ENCODE measurements at regions not wholly inside any gene's neighbourhood (a gene's known extent, or its start where the extent isn't known, plus 50 kb on each side); places are given as distances from the start of the nearest gene placed in this dataset.

DNA sequence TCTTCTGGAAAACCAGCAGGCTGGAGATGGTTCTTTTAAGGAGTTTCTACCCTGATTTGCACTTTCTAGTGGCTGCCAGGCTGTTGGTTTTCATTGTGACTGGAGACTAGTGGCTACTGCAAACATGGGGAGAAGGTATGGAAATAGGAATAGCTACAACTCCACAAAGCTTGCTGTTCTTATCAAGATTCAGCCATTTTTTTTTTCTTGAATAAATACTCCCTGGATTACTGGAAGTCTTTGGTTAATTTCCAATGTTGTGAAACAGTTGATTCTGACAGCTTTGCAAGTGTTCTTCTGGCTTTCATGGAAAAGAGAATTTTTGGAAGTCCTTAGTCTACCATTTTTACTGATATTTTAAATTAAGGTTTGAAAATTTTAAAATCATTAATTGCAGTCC lies 277.7 kb downstream of the HS3ST3A1 start:
- TF ChIP-seq, protein P1, sequence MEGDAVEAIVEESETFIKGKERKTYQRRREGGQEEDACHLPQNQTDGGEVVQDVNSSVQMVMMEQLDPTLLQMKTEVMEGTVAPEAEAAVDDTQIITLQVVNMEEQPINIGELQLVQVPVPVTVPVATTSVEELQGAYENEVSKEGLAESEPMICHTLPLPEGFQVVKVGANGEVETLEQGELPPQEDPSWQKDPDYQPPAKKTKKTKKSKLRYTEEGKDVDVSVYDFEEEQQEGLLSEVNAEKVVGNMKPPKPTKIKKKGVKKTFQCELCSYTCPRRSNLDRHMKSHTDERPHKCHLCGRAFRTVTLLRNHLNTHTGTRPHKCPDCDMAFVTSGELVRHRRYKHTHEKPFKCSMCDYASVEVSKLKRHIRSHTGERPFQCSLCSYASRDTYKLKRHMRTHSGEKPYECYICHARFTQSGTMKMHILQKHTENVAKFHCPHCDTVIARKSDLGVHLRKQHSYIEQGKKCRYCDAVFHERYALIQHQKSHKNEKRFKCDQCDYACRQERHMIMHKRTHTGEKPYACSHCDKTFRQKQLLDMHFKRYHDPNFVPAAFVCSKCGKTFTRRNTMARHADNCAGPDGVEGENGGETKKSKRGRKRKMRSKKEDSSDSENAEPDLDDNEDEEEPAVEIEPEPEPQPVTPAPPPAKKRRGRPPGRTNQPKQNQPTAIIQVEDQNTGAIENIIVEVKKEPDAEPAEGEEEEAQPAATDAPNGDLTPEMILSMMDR (IDR thresholded peaks at IDR 0.05; ENCODE audit: insufficient read depth, low read length), result no peak
- H3K4me3 ChIP-seq (ENCODE audit: low read depth, low read length), result no peak overlapping the region
- DNase-seq (ENCODE audit: low read depth), result peak; percentile 88

DNA sequence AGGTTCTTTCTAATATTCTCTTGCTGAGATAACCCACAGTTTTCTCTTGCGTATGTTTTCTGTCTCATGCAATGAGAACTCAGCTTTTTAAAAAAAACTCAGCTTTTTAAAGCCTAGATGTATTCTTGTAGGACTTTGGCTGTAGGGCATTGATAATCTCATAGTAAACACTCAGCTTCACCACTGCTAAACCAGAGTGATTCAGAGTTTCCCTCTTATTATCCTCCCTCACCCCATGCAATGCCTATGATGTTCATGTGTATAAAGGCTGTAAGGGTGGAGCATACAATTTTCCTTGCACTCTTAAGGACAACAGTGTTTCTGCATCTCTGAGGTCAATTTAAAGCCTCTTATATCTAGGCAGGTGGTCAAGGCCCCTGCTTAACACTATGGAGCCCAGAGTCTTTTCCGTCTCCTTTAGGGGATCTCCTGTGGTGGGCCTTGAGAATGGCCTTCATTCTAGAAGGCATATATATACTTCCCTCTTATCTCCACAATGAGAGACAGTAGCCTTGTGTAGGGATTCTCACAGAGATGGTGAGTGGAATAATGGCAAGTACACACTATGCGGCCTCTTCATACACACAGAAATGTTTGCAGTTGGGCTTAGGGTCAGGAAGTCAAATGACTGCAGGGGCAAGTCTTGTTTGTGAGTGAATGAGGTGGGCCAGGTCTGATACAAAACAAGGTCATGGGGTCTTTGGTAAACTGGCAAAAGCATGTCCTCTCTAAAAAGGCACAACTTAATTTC lies 279.6 kb downstream of the HS3ST3A1 start:
- DNase-seq (ENCODE audit: low read depth), result peak; percentile 62
- H3K4me3 ChIP-seq (ENCODE audit: low read depth, low read length), result no peak overlapping the region
- TF ChIP-seq, protein P1 (IDR thresholded peaks at IDR 0.05; ENCODE audit: insufficient read depth, low read length), result no peak

DNA sequence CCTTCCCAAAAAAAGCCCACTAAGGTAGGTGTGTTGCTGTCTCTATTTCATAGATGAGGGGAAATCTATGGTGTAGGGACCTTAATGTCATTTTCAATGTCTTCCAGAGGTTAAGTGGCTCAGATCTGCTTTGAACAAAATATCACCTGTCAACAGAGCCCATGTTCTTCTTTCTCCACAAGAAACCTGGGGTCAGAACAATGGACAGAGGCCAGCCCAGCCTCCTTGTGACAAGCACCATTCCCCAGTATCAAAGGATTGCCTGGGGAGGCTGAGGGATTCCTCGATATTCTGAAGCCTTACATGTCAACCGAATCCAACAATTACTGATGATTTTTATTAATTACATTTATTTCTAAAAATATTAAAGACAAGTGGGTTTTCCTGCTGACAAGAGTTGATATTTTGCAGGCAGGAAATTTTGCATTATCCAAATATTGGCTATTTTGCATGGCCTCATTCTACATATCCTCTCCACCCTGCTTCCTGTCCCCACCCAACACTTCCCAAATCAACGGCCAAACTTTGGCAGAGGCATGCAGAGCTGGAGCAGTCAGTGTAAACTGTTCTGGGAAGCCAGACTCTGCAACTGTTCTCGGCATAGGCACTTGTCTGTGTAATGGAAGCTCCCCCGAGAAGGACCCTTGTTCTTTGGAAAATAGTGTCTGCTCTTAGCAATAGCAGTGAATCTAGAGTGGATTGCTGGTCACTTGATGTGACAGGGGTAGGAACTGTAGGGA lies 281.5 kb downstream of the HS3ST3A1 start:
- DNase-seq (ENCODE audit: low read depth), result peak; percentile 52
- no peak overlapping the region for H3K4me3 ChIP-seq (ENCODE audit: low read depth, low read length)
- TF ChIP-seq, protein P1 (IDR thresholded peaks at IDR 0.05; ENCODE audit: insufficient read depth, low read length), result no peak

DNA sequence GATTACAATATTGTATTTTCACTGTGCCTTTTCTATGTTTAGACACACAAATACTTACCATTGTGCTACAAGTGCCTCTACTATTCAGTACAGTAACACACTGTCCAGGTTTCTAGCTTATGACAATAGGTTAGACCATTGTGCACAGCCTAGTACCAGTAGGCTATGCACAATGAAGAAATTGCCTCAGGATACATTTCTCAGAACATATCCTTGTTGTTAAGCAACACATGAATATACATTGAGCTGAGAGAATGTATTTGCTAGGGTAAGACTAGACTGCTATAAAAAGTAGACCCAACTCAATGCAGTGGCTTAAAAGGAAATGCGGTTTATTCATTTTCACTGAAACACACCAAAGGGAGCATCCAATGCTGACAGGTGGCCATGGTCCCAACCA lies 285.1 kb downstream of the HS3ST3A1 start:
- TF ChIP-seq, protein P1 (IDR thresholded peaks at IDR 0.05; ENCODE audit: insufficient read depth, low read length), result no peak
- H3K4me3 ChIP-seq (ENCODE audit: low read depth, low read length), result no peak overlapping the region
- DNase-seq (ENCODE audit: low read depth), result no peak

DNA sequence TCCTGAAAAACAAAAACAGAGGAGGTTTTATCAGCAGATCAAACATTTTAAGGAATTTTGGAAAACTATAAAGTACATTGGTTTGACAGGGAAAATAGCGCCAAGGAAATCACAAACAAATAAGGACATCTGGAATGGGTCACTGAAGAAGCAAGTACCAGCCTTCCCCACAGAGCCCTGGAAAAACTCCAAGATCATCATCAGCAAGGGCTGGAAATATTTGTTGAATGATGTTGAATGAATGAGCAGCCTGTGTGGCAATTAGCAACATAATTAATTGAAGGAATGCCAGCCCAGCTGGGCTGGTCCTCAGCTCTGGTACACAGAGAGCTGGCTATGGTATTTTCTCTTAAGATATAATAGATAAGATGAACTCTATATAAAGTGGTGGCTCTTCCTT lies 290.4 kb downstream of the HS3ST3A1 start:
- peak; percentile 55 for DNase-seq (ENCODE audit: low read depth)

DNA sequence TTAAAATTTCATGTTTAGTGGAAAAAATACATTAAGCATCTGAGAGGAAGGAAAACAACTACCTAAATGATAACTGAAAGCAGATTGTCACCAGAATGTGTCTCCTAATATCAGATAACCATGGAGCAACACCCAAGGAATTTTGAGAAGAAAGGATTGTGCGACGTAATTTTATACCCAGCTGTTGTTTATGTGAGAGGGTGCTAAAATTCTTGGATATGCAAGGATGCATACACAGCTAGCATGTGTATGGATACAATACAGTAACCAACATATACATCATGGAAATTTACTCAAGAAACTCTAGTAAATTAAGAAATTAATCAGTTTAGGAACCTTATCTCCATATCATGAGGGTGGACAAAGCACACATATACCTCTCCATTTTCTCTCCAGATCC lies 290.9 kb downstream of the HS3ST3A1 start:
- TF ChIP-seq, protein P1 (IDR thresholded peaks at IDR 0.05; ENCODE audit: insufficient read depth, low read length), result no peak
- no peak for DNase-seq (ENCODE audit: low read depth)

More for the DNA sequence above, 290.4 kb downstream of the HS3ST3A1 start:
- TF ChIP-seq, protein P1 (IDR thresholded peaks at IDR 0.05; ENCODE audit: insufficient read depth, low read length), result no peak
- H3K4me3 ChIP-seq (ENCODE audit: low read depth, low read length), result no peak overlapping the region

More for the DNA sequence above, 290.9 kb downstream of the HS3ST3A1 start:
- H3K4me3 ChIP-seq (ENCODE audit: low read depth, low read length), result no peak overlapping the region
